Gastroesophageal sphincter (tissue), 3 donors: ENCODE measurements at regions not wholly inside any gene's neighbourhood (a gene's known extent, or its start where the extent isn't known, plus 50 kb on each side); places are given as distances from the start of the nearest gene placed in this dataset.

ENCODE experiments used
- CTCF ChIP-seq, 4 experiments: fragments of 200-600 bp in 2 of 4; fragments of 450-650 bp in 2 of 4; sonication (generic) in 1 of 4; IDR thresholded peaks; one replicate each; pipeline ENCODE4 v1.5.1; 2017 to 2019; ENCODE audit warnings: antibody characterized with exemption in 4 of 4, mild to moderate bottlenecking in 2 of 4, moderate library complexity in 2 of 4
- EP300 ChIP-seq: sonication (generic); formaldehyde crosslinking; IDR thresholded peaks from one replicate; pipeline ENCODE4 v1.6.1; 2017; ENCODE audit warnings: antibody characterized with exemption, mild to moderate bottlenecking
- POLR2A ChIP-seq, 2 donors: fragments of 450-650 bp; IDR thresholded peaks; one replicate each; pipeline ENCODE4 v1.6.1; 2017; ENCODE audit warnings: antibody characterized with exemption in 2 of 2, mild to moderate bottlenecking in 2 of 2, moderate library complexity in 1 of 2
- POLR2AphosphoS5 ChIP-seq: sonication (generic); formaldehyde crosslinking; IDR thresholded peaks from one replicate; pipeline ENCODE4 v1.6.1; 2017; ENCODE audit warnings: antibody characterized with exemption

GRCh38 chr1:195294911-195295310 lies 1313.3 kb downstream of the KCNT2 start:
- no peak for TF ChIP-seq CTCF (IDR thresholded peaks at IDR 0.05)
- TF ChIP-seq POLR2A (IDR thresholded peaks at IDR 0.05) = no peak
- TF ChIP-seq POLR2AphosphoS5 = no peak
- no peak for TF ChIP-seq EP300
